Upper lobe of right lung (tissue), 1 donor: ENCODE measurements at regions not wholly inside any gene's neighbourhood (a gene's known extent, or its start where the extent isn't known, plus 50 kb on each side); places are given as distances from the start of the nearest gene placed in this dataset.

Experiments
- ATAC-seq: fragments of 200-7000 bp; cut with Tn5 transposase; one replicate; pipeline ENCODE4 v1.9.1; 2020; ENCODE audit warnings: mild to moderate bottlenecking, moderate library complexity
- DNase-seq: peaks from one replicate; pipeline ENCODE4 v3.0.0-alpha.2; 2020
- H3K27ac ChIP-seq: fragments of 200-600 bp; one replicate; pipeline ENCODE4 v1.8.0; 2022
- H3K27me3 ChIP-seq: fragments of 200-600 bp; one replicate; pipeline ENCODE4 v1.8.0; 2022; ENCODE audit warnings: mild to moderate bottlenecking
- H3K36me3 ChIP-seq: fragments of 200-600 bp; one replicate; pipeline ENCODE4 v1.8.0; 2022
- H3K4me1 ChIP-seq: fragments of 200-600 bp; one replicate; pipeline ENCODE4 v1.8.0; 2022
- H3K4me3 ChIP-seq: fragments of 200-600 bp; one replicate; pipeline ENCODE4 v1.8.0; 2022; ENCODE audit warnings: mild to moderate bottlenecking
- H3K9me3 ChIP-seq: fragments of 200-600 bp; one replicate; pipeline ENCODE4 v1.8.0; 2022
- intact Hi-C: fragments of 100-400 bp; cut with DNase I; formaldehyde crosslinking; loops from one replicate; pipeline ENCODE4 v1.11.0; 2022
- TF ChIP-seq, protein P1 (sequence below): fragments of 200-600 bp; IDR thresholded peaks from one replicate; pipeline ENCODE4 v1.8.0; 2022; ENCODE audit warnings: antibody characterized with exemption
- donor health status: DM: no; HTN: yes; CAD: no; lungs with severe emphysema.

DNA sequence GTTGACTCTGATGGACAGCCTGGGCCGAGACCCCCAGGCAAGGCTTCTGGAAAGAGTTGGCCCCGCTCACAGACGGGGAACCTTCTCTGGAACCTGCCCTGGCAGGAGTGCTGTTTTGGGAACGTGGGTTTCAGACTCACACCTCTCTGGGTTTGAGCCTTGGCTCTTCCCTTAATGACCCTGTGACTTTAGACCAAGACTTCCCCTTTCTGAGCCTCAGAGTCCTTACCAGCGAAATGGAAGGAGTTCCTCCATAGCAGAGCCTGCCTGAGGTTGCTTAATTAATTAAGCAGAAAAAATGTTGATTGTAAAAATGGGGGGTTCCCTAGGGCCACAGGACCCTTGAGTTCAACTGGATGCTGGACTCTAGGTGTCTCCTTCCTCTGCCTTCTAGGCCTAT lies 408.2 kb downstream of the SEC14L1 start:
- intact Hi-C loops, result no loop called here
- Histone ChIP-seq H3K4me1 (no peaks in the 10 kb centered on the region), H3K27me3 (peaks cover 3% of the 10 kb centered on the region), H3K4me3 (no peak overlapping the region), H3K27ac (no peak overlapping the region), H3K9me3 (no peaks in the 10 kb centered on the region), H3K36me3 (no peaks in the 10 kb centered on the region)
- TF ChIP-seq, protein P1, sequence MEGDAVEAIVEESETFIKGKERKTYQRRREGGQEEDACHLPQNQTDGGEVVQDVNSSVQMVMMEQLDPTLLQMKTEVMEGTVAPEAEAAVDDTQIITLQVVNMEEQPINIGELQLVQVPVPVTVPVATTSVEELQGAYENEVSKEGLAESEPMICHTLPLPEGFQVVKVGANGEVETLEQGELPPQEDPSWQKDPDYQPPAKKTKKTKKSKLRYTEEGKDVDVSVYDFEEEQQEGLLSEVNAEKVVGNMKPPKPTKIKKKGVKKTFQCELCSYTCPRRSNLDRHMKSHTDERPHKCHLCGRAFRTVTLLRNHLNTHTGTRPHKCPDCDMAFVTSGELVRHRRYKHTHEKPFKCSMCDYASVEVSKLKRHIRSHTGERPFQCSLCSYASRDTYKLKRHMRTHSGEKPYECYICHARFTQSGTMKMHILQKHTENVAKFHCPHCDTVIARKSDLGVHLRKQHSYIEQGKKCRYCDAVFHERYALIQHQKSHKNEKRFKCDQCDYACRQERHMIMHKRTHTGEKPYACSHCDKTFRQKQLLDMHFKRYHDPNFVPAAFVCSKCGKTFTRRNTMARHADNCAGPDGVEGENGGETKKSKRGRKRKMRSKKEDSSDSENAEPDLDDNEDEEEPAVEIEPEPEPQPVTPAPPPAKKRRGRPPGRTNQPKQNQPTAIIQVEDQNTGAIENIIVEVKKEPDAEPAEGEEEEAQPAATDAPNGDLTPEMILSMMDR, result no peak
- ATAC-seq, result peak; percentile 84
- DNase-seq, result no peak

DNA sequence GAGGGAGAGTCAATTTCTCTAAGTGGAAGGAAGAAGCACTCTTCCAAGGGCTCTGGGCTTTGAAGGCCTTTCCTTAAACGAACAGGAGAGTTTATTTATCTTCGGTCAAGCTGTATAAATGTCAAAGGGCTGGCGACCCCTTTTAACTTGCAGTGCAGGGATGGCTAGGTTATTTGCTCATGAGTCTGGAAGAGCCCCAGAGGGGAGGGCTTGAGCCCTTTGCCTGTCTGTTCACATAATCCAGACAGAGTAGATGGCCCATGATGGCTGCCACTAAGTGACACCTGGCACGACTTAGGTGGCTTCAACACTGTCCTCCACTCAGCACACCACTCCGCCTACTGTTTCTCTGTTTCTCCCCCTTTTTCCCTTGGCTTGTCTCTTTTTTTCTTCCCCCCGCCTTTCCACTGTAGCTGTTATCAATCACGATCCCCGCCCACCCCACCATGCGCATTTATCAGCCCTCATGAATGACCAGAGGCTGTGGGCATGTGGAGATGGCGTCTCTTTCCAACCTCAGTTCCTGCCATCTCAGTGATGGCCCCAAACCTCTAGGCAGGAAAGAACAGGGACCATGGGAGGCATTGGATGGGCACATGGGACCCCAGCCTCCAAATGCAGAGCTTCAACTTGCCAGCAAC lies 408.7 kb upstream of the TNRC6C start:
- intact Hi-C loops, result no loop called here
- Histone ChIP-seq H3K9me3 (no peaks in the 10 kb centered on the region), H3K27ac (no peak overlapping the region), H3K27me3 (peaks cover 2% of the 10 kb centered on the region), H3K4me1 (no peaks in the 10 kb centered on the region), H3K36me3 (no peaks in the 10 kb centered on the region), H3K4me3 (no peak overlapping the region)
- TF ChIP-seq, protein P1, result no peak
- ATAC-seq (no peak), DNase-seq (no peak)

DNA sequence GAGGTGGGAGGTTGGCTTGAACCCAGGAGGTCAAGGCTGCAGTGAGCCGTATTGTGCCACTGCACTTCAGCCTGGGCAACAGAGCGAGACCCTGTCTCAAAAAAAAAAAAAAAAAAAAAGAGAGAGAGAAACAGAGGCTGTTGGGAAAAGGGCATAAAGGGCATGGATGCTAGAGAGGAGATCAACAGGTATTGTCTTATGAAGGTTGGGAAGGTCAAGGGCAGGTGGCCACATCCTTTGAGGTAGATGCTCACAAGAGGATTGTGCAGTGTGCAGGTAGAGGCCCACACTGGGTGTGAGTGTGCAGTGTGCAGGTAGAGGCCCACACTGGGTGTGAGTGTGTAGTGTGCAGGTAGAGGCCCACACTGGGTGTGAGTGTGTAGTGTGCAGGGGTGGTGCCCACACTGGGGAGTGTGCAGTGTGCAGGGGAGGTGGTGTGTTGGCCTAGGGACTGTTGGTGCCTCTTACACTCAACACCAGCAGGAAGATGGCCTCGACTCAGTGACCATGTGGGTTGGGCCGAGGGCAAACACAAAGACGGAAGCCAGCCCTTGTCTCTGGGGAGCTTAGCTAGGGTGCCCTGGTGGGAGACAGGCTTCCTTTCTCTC lies 404.9 kb upstream of the TNRC6C start:
- no peak for DNase-seq
- TF ChIP-seq, protein P1, result no peak
- Histone ChIP-seq H3K9me3 (no peaks in the 10 kb centered on the region), H3K36me3 (no peaks in the 10 kb centered on the region), H3K27ac (no peak overlapping the region), H3K27me3 (peaks cover 14% of the 10 kb centered on the region), H3K4me3 (no peak overlapping the region), H3K4me1 (no peaks in the 10 kb centered on the region)
- ATAC-seq, result no peak
- intact Hi-C loops, result no loop called here

DNA sequence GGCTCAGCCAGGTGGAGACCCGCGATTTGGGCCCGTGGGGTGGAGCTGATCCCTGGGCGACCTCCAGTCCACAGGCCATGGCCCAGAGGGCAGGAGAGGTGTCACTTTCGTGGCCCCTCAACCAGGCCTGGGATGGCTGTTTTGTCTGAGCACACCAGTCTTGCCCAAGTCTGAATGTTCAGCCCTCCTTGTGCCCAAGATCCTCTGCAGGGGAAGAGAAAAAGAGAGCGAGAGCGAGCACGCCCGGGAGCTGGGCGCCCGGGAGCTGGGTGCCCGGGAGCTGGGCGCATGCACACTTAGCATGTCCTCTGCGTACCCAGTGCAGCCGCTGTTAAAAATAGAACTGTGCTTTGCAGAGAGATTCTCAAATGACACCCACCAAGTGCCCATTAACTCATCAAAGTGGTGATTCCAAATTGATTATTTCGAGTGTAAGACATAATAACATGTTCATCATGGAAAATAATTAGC lies 403.3 kb upstream of the TNRC6C start:
- Histone ChIP-seq H3K27ac (no peak overlapping the region), H3K9me3 (no peaks in the 10 kb centered on the region), H3K4me1 (no peaks in the 10 kb centered on the region), H3K4me3 (no peak overlapping the region), H3K27me3 (peaks cover 14% of the 10 kb centered on the region), H3K36me3 (no peaks in the 10 kb centered on the region)
- intact Hi-C loops, result no loop called here
- TF ChIP-seq, protein P1, result no peak
- ATAC-seq (no peak), DNase-seq (no peak)

DNA sequence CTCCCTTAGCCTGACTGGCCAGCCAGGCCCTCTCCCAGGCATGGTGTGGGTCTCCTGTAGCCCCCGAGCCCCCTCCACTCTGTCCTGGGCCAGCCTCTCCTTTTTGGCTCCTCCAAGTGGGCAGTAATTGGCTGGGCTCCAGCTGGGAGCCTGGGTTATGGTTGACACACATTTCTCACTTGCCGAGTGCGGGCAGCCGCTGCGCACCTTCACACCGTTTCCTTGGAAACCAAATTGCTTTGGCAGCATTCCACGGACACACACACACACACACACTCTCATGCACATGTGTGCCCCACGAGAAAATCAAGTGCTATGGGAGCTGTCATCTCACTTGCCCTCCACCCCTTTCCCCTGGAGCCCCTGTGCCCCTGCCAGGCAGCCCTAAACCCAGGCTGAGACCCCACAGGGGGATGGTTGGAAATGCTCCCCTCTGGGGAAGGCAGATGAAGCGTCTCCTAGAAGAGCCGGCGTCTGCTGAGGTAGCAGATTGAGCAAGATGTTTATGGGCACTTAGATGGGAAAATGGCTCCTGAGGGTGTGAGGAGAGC lies 402.7 kb upstream of the TNRC6C start:
- H3K36me3 ChIP-seq, result no peaks in the 10 kb centered on the region
- no peaks in the 10 kb centered on the region for H3K4me1 ChIP-seq
- ATAC-seq (no peak), DNase-seq (no peak)
- peaks cover 14% of the 10 kb centered on the region for H3K27me3 ChIP-seq
- no peak overlapping the region for H3K27ac ChIP-seq
- TF ChIP-seq, protein P1, result no peak
- intact Hi-C loops, result no loop called here
- no peaks in the 10 kb centered on the region for H3K9me3 ChIP-seq
- no peak overlapping the region for H3K4me3 ChIP-seq
